H1 (cell line): ENCODE measurements at regions not wholly inside any gene's neighbourhood (a gene's known extent, or its start where the extent isn't known, plus 50 kb on each side); places are given as distances from the start of the nearest gene placed in this dataset.

ENCODE experiments used
- CTCF ChIA-PET: fragments of 300-600 bp; sonication (Branson Sonifier 250); formaldehyde crosslinking; loops from one replicate; lab custom pipeline; 2021; ENCODE audit not compliant: partially characterized antibody; lab: Charles Lee
- POLR2A ChIA-PET: fragments of 300-600 bp; sonication (Branson Sonifier 250); formaldehyde crosslinking; loops from one replicate; lab custom pipeline; 2021; ENCODE audit warnings: inconsistent platforms; ENCODE audit not compliant: partially characterized antibody; lab: Charles Lee
- DNase-seq, 2 experiments: peaks; one replicate each; pipeline versions ENCODE4 v3.0.0 to v3.0.0-alpha.2; 2010 to 2022; ENCODE audit warnings: low spot score in 2 of 2, low read depth in 1 of 2, mixed read lengths in 1 of 2
- FAIRE-seq: peaks from 2 replicates; lab custom pipeline; 2011; peaks lifted over from hg19 to GRCh38; lab: Jason Lieb, UNC
- H2AFZ ChIP-seq: 2 replicates; pipeline ENCODE4 v1.8.1; 2012; ENCODE audit warnings: low read length, inconsistent platforms
- H2AK5ac ChIP-seq: 2 replicates; pipeline ENCODE4 v1.6.1; 2013; ENCODE audit warnings: low read depth, low read length
- H2BK120ac ChIP-seq: replicated peaks from 2 replicates; pipeline ENCODE3; 2013; ENCODE audit warnings: low read depth, low read length, inconsistent platforms
- H2BK12ac ChIP-seq: 2 replicates; pipeline ENCODE4 v1.6.1; 2013; ENCODE audit warnings: low read depth, low read length
- H2BK15ac ChIP-seq: 2 replicates; pipeline ENCODE4 v1.6.1; 2013; ENCODE audit warnings: low read length
- H2BK20ac ChIP-seq: 2 replicates; pipeline ENCODE4 v1.6.1; 2013; ENCODE audit warnings: low read length
- H2BK5ac ChIP-seq: 2 replicates; pipeline ENCODE4 v1.6.1; 2013; ENCODE audit warnings: low read depth, low read length
- H3K14ac ChIP-seq: 2 replicates; pipeline ENCODE4 v1.6.1; 2013; ENCODE audit warnings: inconsistent platforms; ENCODE audit not compliant: insufficient read length
- H3K18ac ChIP-seq: 2 replicates; pipeline ENCODE4 v1.6.1; 2013; ENCODE audit warnings: low read length; ENCODE audit errors: extremely low read depth
- H3K23ac ChIP-seq: 2 replicates; pipeline ENCODE4 v1.6.1; 2013; ENCODE audit warnings: inconsistent platforms; ENCODE audit not compliant: insufficient read length
- H3K23me2 ChIP-seq: 2 replicates; pipeline ENCODE4 v1.6.1; 2013; ENCODE audit warnings: low read depth, low read length
- H3K27ac ChIP-seq: 2 replicates; pipeline ENCODE4 v1.6.1; 2011; ENCODE audit warnings: low read depth, low read length, inconsistent platforms
- H3K27me3 ChIP-seq, 4 experiments: replicated peaks in 1 of 4; 1 replicate in 1 of 4; 2 replicates in 3 of 4; pipeline versions ENCODE4 v1.6.1 to v1.8.1; 2011 to 2013; ENCODE audit warnings: low read length in 3 of 4, mild to moderate bottlenecking in 3 of 4, inconsistent platforms in 2 of 4, mixed read lengths in 2 of 4, moderate library complexity in 1 of 4; ENCODE audit not compliant: control insufficient read depth in 3 of 4, insufficient read depth in 3 of 4; ENCODE audit errors: extremely low read depth in 1 of 4
- H3K36me3 ChIP-seq, 4 experiments: 2 replicates each; pipeline versions ENCODE4 v1.6.1 to v1.8.1; 2011 to 2013; ENCODE audit warnings: mild to moderate bottlenecking in 4 of 4, low read length in 3 of 4, moderate library complexity in 2 of 4, control low read depth in 1 of 4, inconsistent platforms in 1 of 4; ENCODE audit not compliant: insufficient read depth in 4 of 4, control insufficient read depth in 2 of 4
- H3K4ac ChIP-seq: replicated peaks from 2 replicates; pipeline ENCODE3; 2013; ENCODE audit warnings: low read length, low read depth, mixed read lengths, inconsistent platforms; ENCODE audit not compliant: insufficient read length
- H3K4me1 ChIP-seq, 4 experiments: replicated peaks in 1 of 4; 1 replicate in 1 of 4; 2 replicates in 3 of 4; pipeline versions ENCODE4 v1.6.1 to v1.8.1; 2011 to 2013; ENCODE audit warnings: low read length in 3 of 4, inconsistent platforms in 2 of 4, mixed read lengths in 1 of 4; ENCODE audit not compliant: insufficient read depth in 4 of 4, control insufficient read depth in 3 of 4
- H3K4me2 ChIP-seq, 2 experiments: 2 replicates each; pipeline versions ENCODE4 v1.6.1 to v1.8.1; 2011 to 2013; ENCODE audit warnings: low read depth in 2 of 2, low read length in 2 of 2, control low read depth in 1 of 2, inconsistent platforms in 1 of 2, mild to moderate bottlenecking in 1 of 2; ENCODE audit not compliant: insufficient read depth in 1 of 2
- H3K4me3 ChIP-seq, 4 experiments: fragments of 200-600, 300-600 bp in 1 of 4; sonication (generic), shearing (Covaris generic), sonication (Bioruptor Twin) in 1 of 4; 2 replicates each; pipeline versions ENCODE4 v1.5.1 to v1.8.1; 2011 to 2016; ENCODE audit warnings: low read length in 4 of 4, low read depth in 3 of 4, control low read depth in 2 of 4, inconsistent platforms in 2 of 4, mild to moderate bottlenecking in 2 of 4, mixed read lengths in 1 of 4, moderate library complexity in 1 of 4; ENCODE audit not compliant: insufficient read depth in 2 of 4; ENCODE audit errors: extremely low read depth in 1 of 4
- H3K56ac ChIP-seq: replicated peaks from 2 replicates; pipeline ENCODE3; 2013; ENCODE audit warnings: low read depth, mild to moderate bottlenecking, mixed read lengths, low read length, inconsistent platforms; ENCODE audit not compliant: insufficient read length
- H3K79me1 ChIP-seq: 2 replicates; pipeline ENCODE4 v1.6.1; 2013; ENCODE audit warnings: low read depth, low read length, control low read depth
- H3K79me2 ChIP-seq, 2 experiments: 2 replicates each; pipeline versions ENCODE4 v1.6.1 to v1.8.1; 2012 to 2013; ENCODE audit warnings: low read length in 2 of 2, mild to moderate bottlenecking in 2 of 2, inconsistent platforms in 1 of 2; ENCODE audit not compliant: insufficient read depth in 2 of 2, control insufficient read depth in 1 of 2
- H3K9ac ChIP-seq, 4 experiments: replicated peaks in 1 of 4; 1 replicate in 1 of 4; 2 replicates in 3 of 4; pipeline versions ENCODE4 v1.6.1 to v1.8.1; 2011 to 2013; ENCODE audit warnings: low read depth in 3 of 4, low read length in 3 of 4, control low read depth in 2 of 4, mild to moderate bottlenecking in 2 of 4, moderate library complexity in 2 of 4, inconsistent platforms in 1 of 4; ENCODE audit errors: extremely low read depth in 1 of 4
- H3K9me3 ChIP-seq, 2 experiments: 2 replicates each; pipeline versions ENCODE4 v1.6.1 to v1.8.1; 2012 to 2013; ENCODE audit warnings: mild to moderate bottlenecking in 2 of 2, moderate library complexity in 2 of 2, control low read depth in 1 of 2, inconsistent platforms in 1 of 2, low read depth in 1 of 2, low read length in 1 of 2, mixed read lengths in 1 of 2; ENCODE audit not compliant: insufficient read depth in 2 of 2
- H4K20me1 ChIP-seq, 2 experiments: replicated peaks in 1 of 2; 2 replicates each; pipeline versions ENCODE3 to v1.8.1; 2011 to 2013; ENCODE audit warnings: inconsistent platforms in 2 of 2, low read length in 2 of 2, mild to moderate bottlenecking in 1 of 2; ENCODE audit not compliant: insufficient read depth in 2 of 2, control insufficient read depth in 1 of 2
- H4K5ac ChIP-seq: 2 replicates; pipeline ENCODE4 v1.6.1; 2013; ENCODE audit warnings: low read length, low read depth, mixed read lengths, inconsistent platforms; ENCODE audit not compliant: insufficient read length
- H4K8ac ChIP-seq: 2 replicates; pipeline ENCODE4 v1.8.0; 2013; ENCODE audit warnings: mild to moderate bottlenecking, moderate library complexity, low read length, inconsistent platforms; ENCODE audit not compliant: insufficient read depth; ENCODE audit errors: extremely low read depth
- H4K91ac ChIP-seq: replicated peaks from 2 replicates; pipeline ENCODE3; 2013; ENCODE audit warnings: low read length, mixed read lengths, inconsistent platforms; ENCODE audit not compliant: insufficient read length
- CREB1 ChIP-seq: IDR thresholded peaks from 2 replicates; pipeline ENCODE4 v1.6.1; 2012; ENCODE audit warnings: inconsistent platforms
- HDAC6 ChIP-seq: IDR thresholded peaks from one replicate; pipeline ENCODE4 v1.7.1; 2012; ENCODE audit warnings: low read depth, mild to moderate bottlenecking, inconsistent platforms, low read length, moderate library complexity
- KDM1A ChIP-seq: fragments of 200-600, 300-600 bp; sonication (generic); IDR thresholded peaks from 2 replicates; pipeline ENCODE4 v1.7.1; 2016; ENCODE audit warnings: mild to moderate bottlenecking, low read length, borderline replicate concordance
- KDM4A ChIP-seq: IDR thresholded peaks from one replicate; pipeline ENCODE4 v1.7.1; 2012; ENCODE audit warnings: low read depth, mild to moderate bottlenecking, moderate library complexity, low read length, inconsistent platforms; ENCODE audit not compliant: severe bottlenecking
- MAFK ChIP-seq: IDR thresholded peaks from 2 replicates; pipeline ENCODE4 v1.6.1; 2012; ENCODE audit warnings: low read depth, mild to moderate bottlenecking, improper control_type of control experiment, low read length
- PHF8 ChIP-seq: fragments of 200-600 bp; sonication (generic); conservative IDR thresholded peaks from 2 replicates; pipeline ENCODE4 v1.7.1; 2012; ENCODE audit warnings: low read depth, mild to moderate bottlenecking, inconsistent platforms, low read length, moderate library complexity
- POLR2AphosphoS5 ChIP-seq: IDR thresholded peaks from 2 replicates; pipeline ENCODE4 v1.6.1; 2011; ENCODE audit warnings: low read depth, low read length
- RAD21 ChIP-seq, 2 experiments: IDR thresholded peaks in 1 of 2; conservative IDR thresholded peaks in 1 of 2; 2 replicates each; pipeline ENCODE4 v1.6.1; 2011; ENCODE audit warnings: low read depth in 2 of 2, low read length in 2 of 2, improper control_type of control experiment in 1 of 2, inconsistent platforms in 1 of 2, mild to moderate bottlenecking in 1 of 2, moderate library complexity in 1 of 2
- RBBP5 ChIP-seq: IDR thresholded peaks from 2 replicates; pipeline ENCODE4 v1.7.1; 2012; ENCODE audit warnings: low read depth, mild to moderate bottlenecking, inconsistent platforms, low read length, moderate library complexity, borderline replicate concordance
- SP1 ChIP-seq: IDR thresholded peaks from 2 replicates; pipeline ENCODE4 v1.6.1; 2011; ENCODE audit warnings: low read depth, low read length
- SP4 ChIP-seq: IDR thresholded peaks from 2 replicates; pipeline ENCODE4 v1.6.1; 2012; ENCODE audit warnings: low read length, inconsistent platforms
- SRF ChIP-seq: IDR thresholded peaks from 2 replicates; pipeline ENCODE4 v1.6.1; 2011; ENCODE audit warnings: mild to moderate bottlenecking, low read depth, low read length, moderate library complexity
- WGBS, 2 experiments: shearing (Covaris generic) in 1 of 2; methylation state at CpG; one replicate each; pipeline versions ENCODE4 v1.1.6 to v1.1.7; 2013 to 2015; ENCODE audit warnings: low lambda C conversion rate in 2 of 2, mixed read lengths in 2 of 2, inconsistent platforms in 1 of 2, low coverage in 1 of 2, missing lambda C conversion rate in 1 of 2; ENCODE audit not compliant: insufficient replicate concordance in 2 of 2, insufficient coverage in 1 of 2, insufficient read length in 1 of 2; ENCODE audit errors: extremely low coverage in 1 of 2, missing lambda C conversion rate in 1 of 2; 5-methylcytosine and 5-hydroxymethylcytosine counted together
- TF ChIP-seq, protein P1 (sequence below), 3 experiments: IDR thresholded peaks; 1 replicate in 2 of 3; 2 replicates in 1 of 3; pipeline versions ENCODE4 v1.5.1 to v1.6.1; 2011; ENCODE audit warnings: low read length in 3 of 3, mild to moderate bottlenecking in 3 of 3, inconsistent platforms in 2 of 3, low read depth in 1 of 3, moderate library complexity in 1 of 3; ENCODE audit not compliant: insufficient read depth in 1 of 3; ENCODE audit errors: control extremely low read depth in 1 of 3

DNA sequence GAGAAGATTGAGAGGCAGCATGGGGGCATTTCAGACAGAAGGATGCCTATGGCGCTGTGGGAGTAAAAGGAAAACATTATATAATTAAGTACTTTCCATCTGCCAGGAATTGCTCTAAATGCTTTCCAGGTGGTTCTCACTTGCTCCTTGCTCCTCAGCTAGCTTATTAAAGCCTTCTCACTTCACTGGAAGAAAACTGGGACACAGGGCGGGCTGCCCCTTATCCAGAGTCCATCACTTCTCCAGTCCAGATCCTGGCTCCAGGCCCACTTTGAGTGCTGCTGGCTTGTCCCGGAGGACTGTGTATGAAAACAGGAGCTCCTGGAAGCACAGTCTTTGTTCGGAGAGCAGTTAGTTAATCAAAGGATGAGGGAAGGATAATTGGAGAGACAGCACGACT is 409.9 kb upstream of the ADAMTS16 start:
- Histone ChIP-seq H3K9me3 (no peaks in the 10 kb centered on the region), H3K9ac (no peak overlapping the region), H4K20me1 (no peaks in the 10 kb centered on the region), H3K4me2 (no peak overlapping the region), H3K23ac (no peak overlapping the region), H3K27ac (no peak overlapping the region), H3K56ac (no peak overlapping the region), H2AFZ (no peak overlapping the region), H2AK5ac (no peak overlapping the region), H3K27me3 (no peaks in the 10 kb centered on the region), H3K79me1 (no peaks in the 10 kb centered on the region), H3K79me2 (no peaks in the 10 kb centered on the region), H2BK5ac (no peak overlapping the region), H3K18ac (no peak overlapping the region), H4K8ac (no peak overlapping the region), H3K4me3 (no peak overlapping the region), H2BK20ac (no peak overlapping the region), H3K23me2 (no peaks in the 10 kb centered on the region), H3K14ac (no peak overlapping the region), H3K36me3 (no peaks in the 10 kb centered on the region), H2BK15ac (no peak overlapping the region), H2BK120ac (no peak overlapping the region), H2BK12ac (no peak overlapping the region), H3K4ac (no peak overlapping the region), H3K4me1 (no peaks in the 10 kb centered on the region), H4K91ac (no peak overlapping the region), H4K5ac (no peak overlapping the region)
- POLR2A ChIA-PET, result no interaction called here
- DNase-seq (no peak), FAIRE-seq (no peak)
- CTCF ChIA-PET, result interaction anchor here (1.2 kb wide), 1 partner anchor 435 kb away, joined by 3 read pairs; no protein-coding TSS in a partner anchor
- WGBS, 2 experiments, result 85% methylated on average over 5 of the region's 5 CpGs; no CpG with 5 or more reads in 1 of the 2 experiments
- TF ChIP-seq SRF, result no peak
- no peak for TF ChIP-seq KDM1A
- no peak for TF ChIP-seq CREB1
- no peak for TF ChIP-seq PHF8
- TF ChIP-seq SP1, result no peak
- TF ChIP-seq SP4, result no peak
- TF ChIP-seq KDM4A, result no peak
- TF ChIP-seq, protein P1, sequence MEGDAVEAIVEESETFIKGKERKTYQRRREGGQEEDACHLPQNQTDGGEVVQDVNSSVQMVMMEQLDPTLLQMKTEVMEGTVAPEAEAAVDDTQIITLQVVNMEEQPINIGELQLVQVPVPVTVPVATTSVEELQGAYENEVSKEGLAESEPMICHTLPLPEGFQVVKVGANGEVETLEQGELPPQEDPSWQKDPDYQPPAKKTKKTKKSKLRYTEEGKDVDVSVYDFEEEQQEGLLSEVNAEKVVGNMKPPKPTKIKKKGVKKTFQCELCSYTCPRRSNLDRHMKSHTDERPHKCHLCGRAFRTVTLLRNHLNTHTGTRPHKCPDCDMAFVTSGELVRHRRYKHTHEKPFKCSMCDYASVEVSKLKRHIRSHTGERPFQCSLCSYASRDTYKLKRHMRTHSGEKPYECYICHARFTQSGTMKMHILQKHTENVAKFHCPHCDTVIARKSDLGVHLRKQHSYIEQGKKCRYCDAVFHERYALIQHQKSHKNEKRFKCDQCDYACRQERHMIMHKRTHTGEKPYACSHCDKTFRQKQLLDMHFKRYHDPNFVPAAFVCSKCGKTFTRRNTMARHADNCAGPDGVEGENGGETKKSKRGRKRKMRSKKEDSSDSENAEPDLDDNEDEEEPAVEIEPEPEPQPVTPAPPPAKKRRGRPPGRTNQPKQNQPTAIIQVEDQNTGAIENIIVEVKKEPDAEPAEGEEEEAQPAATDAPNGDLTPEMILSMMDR (IDR thresholded peaks at IDR 0.05; ENCODE audit: control extremely low read depth in 1 of 3, insufficient read depth in 1 of 3, low read depth in 1 of 3, low read length in 3 of 3), result no peak
- no peak for TF ChIP-seq MAFK
- TF ChIP-seq RBBP5, result no peak
- no peak for TF ChIP-seq POLR2AphosphoS5
- no peak for TF ChIP-seq RAD21 (IDR thresholded peaks at IDR 0.05 in 1 of 2, conservative IDR thresholded peaks at IDR 0.05 in 1 of 2; ENCODE audit: low read depth in 2 of 2, low read length in 2 of 2)
- TF ChIP-seq HDAC6, result no peak
